Karpas-422 (cell line): ENCODE measurements at regions not wholly inside any gene's neighbourhood (a gene's known extent, or its start where the extent isn't known, plus 50 kb on each side); places are given as distances from the start of the nearest gene placed in this dataset.

Experiments used
- DNase-seq: peaks from one replicate; pipeline ENCODE4 v3.0.0-alpha.2; 2015
- H2AFZ ChIP-seq: fragments of 200-600 bp; sonication (generic); 2 replicates; pipeline ENCODE4 v1.6.1; 2014; ENCODE audit warnings: antibody characterized with exemption, low read length, mixed read lengths
- H3K27ac ChIP-seq: fragments of 200-600 bp; sonication (generic); 2 replicates; pipeline ENCODE4 v1.5.1; 2014; ENCODE audit warnings: mild to moderate bottlenecking, low read length, moderate library complexity
- H3K27me3 ChIP-seq: fragments of 200-600 bp; sonication (generic); 2 replicates; pipeline ENCODE4 v1.6.1; 2014; ENCODE audit warnings: low read length, mixed read lengths
- H3K36me3 ChIP-seq: fragments of 200-600 bp; sonication (generic); 2 replicates; pipeline ENCODE4 v1.6.1; 2014; ENCODE audit warnings: low read length, mixed read lengths; ENCODE audit not compliant: insufficient read depth
- H3K4me1 ChIP-seq: fragments of 200-600 bp; sonication (generic); 2 replicates; pipeline ENCODE4 v1.6.1; 2014; ENCODE audit warnings: mild to moderate bottlenecking, low read length, mixed read lengths
- H3K4me2 ChIP-seq: fragments of 200-600 bp; sonication (generic); 2 replicates; pipeline ENCODE4 v1.6.1; 2014; ENCODE audit warnings: low read length, low read depth, mild to moderate bottlenecking; ENCODE audit not compliant: poor library complexity, severe bottlenecking
- H3K4me3 ChIP-seq: fragments of 200-600 bp; sonication (generic); 2 replicates; pipeline ENCODE4 v1.5.1; 2014; ENCODE audit warnings: mild to moderate bottlenecking, antibody characterized with exemption, low read length, mixed read lengths
- H3K79me2 ChIP-seq: fragments of 200-600 bp; sonication (generic); 2 replicates; pipeline ENCODE4 v1.6.1; 2014; ENCODE audit warnings: mild to moderate bottlenecking, low read length, mixed read lengths
- H3K9ac ChIP-seq: fragments of 200-600 bp; sonication (generic); 2 replicates; pipeline ENCODE4 v1.6.0; 2014; ENCODE audit warnings: low read length
- H3K9me2 ChIP-seq: fragments of 200-600 bp; sonication (generic), shearing (Covaris generic); replicated peaks from 2 replicates; pipeline ENCODE4 v1.6.0; 2014; ENCODE audit warnings: mild to moderate bottlenecking, low read length, moderate library complexity; ENCODE audit not compliant: insufficient read depth
- H3K9me3 ChIP-seq: fragments of 300-700, 200-600 bp; sonication (generic); 2 replicates; pipeline ENCODE4 v1.6.1; 2014; ENCODE audit warnings: low read length, mixed read lengths
- H4K20me1 ChIP-seq: fragments of 200-600 bp; sonication (generic); 2 replicates; pipeline ENCODE4 v1.6.1; 2014; ENCODE audit warnings: mild to moderate bottlenecking, antibody characterized with exemption, low read length, low read depth; ENCODE audit not compliant: insufficient read depth

DNA sequence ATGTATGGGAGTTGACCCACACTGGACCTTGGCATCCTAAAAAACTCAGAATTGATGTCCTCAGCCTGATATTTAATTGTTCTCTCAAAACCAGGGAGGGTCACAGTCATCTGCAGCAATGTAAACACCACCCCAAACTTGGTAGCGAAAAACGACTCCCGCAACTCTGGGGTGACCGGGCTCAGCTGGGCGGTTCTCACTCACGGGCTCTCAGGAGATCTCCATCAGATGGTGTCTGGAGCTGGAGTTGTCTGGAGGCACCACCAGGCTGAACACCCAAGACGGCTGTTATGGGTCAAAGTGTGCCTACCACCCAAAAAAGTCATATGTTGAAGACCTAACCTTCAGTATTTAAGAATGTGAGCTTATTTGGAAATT, 50.9 kb upstream of the NXT1 start:
- H3K4me3 ChIP-seq = no peak overlapping the region
- no peak overlapping the region for H3K27ac ChIP-seq

DNA sequence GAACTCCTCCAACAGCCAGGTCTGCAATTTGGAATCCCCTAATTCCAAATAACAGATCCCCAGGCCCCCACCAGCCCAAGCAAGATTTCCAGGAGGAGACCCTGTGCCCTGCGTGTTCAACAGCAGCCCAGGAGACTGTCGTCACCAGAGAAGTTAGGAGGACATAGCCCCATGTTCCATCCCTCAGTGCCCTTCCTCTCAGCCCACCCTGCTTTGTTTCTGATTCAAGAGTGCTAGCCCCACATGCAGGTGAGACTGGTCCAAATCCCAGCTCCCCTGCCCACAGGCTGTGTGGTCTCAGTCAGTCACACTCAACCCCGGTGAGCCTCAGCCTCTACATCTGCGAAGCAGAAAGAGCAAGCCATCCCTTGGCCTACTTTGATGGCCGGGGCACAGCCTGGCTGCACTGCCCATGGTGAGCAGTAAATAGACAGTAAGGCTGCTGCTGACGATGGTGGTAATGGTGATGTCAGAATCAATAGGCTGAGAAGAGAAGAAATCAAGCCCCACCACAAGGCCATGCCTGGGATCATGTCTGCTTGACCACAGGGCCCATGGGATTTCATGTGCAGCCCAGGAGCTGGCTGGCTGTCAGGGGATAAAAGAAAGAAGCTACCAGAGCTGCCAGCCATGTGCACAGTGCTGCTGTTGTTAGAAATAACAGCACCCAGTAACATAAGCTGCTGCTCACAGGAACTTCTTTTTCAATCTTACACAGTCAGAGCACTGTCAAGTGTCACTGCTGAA, 51.5 kb upstream of the NXT1 start:
- Histone ChIP-seq H3K4me3 (no peak overlapping the region), H2AFZ (no peak overlapping the region), H3K27me3 (no peaks in the 10 kb centered on the region), H3K9ac (no peak overlapping the region), H4K20me1 (no peaks in the 10 kb centered on the region; the same call in 1 of the 2 replicates), H3K9me2 (no peaks in the 10 kb centered on the region), H3K36me3 (no peaks in the 10 kb centered on the region), H3K4me1 (peaks cover 22% of the 10 kb centered on the region), H3K27ac (no peak overlapping the region), H3K9me3 (no peaks in the 10 kb centered on the region), H3K4me2 (peak overlapping the region; percentile 24), H3K79me2 (no peaks in the 10 kb centered on the region)
- peak; percentile 51 for DNase-seq

More for the DNA sequence above, 50.9 kb upstream of the NXT1 start:
- peaks cover 22% of the 10 kb centered on the region for H3K4me1 ChIP-seq
- H4K20me1 ChIP-seq = no peaks in the 10 kb centered on the region; the same call in 1 of the 2 replicates
- no peaks in the 10 kb centered on the region for H3K79me2 ChIP-seq
- no peak overlapping the region for H2AFZ ChIP-seq
- no peaks in the 10 kb centered on the region for H3K27me3 ChIP-seq
- H3K36me3 ChIP-seq = no peaks in the 10 kb centered on the region
- H3K9me2 ChIP-seq = no peaks in the 10 kb centered on the region
- no peak overlapping the region for H3K9ac ChIP-seq
- no peaks in the 10 kb centered on the region for H3K9me3 ChIP-seq
- no peak for DNase-seq
- peak overlapping the region; percentile 24 for H3K4me2 ChIP-seq

DNA sequence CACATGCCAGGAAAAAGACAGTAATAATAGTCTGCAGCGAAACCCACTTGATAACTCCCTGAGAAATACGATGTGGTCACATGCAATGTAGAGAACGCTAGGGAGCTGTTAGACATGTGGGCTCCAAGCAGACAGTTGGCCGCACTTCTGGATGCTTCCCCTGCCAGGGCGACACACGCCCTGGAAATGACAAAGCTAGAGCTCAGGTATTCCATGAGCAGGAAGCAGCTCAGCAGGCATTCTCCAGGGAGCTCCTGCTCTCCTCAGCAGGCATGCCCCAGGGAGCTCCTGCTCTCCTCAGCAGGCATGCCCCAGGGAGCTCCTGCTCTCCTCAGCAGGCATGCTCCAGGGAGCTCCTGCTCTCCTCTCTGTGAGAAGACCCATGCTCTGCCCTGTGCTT, 52.4 kb upstream of the NXT1 start:
- Histone ChIP-seq H3K9me3 (no peaks in the 10 kb centered on the region), H3K9ac (no peak overlapping the region), H3K27ac (no peak overlapping the region), H3K4me1 (peaks cover 22% of the 10 kb centered on the region), H3K36me3 (no peaks in the 10 kb centered on the region), H3K4me3 (no peak overlapping the region), H3K79me2 (no peaks in the 10 kb centered on the region), H3K27me3 (no peaks in the 10 kb centered on the region), H2AFZ (no peak overlapping the region), H3K9me2 (no peaks in the 10 kb centered on the region), H4K20me1 (no peaks in the 10 kb centered on the region; the same call in 1 of the 2 replicates), H3K4me2 (no peak overlapping the region)
- DNase-seq = no peak

DNA sequence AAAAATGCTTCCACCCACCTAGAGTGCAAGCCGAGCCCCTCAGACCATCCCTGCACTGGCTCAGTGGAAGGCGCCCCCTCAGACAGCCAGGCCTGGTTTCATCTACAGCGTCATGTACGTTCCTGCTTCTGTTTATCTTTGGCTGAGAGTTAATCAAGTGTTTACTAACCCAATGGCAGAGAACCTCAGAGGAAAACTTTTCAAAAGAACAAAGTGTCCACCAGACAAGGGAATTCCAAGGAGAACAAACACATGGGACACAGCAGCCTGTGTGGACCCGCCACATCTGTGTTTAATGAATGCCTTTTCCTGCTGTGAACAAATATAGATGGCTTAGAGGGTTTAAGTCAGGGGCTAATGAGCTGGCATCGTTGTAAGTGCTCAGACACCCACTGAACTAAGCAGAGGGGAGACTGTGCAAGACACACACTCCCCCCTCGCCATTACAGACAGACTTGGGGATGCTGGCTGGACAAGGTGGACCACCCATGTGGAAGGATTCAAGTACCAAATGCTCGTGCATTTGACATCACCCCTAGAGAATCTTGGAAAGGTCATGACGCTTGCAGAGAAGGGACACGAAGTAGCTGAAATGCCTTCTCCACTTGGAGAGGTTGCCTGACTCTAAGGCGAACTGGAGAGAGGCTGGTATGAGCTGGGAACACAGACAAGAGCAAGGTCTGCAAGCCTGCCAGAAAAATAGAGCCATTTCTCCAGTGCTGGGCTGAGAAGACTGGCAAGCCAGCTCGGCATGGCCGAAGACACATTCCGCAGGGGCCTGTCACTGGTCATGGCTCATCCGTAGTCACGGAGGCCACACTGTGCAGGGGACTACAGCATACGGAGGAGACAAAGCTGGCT, 53.5 kb upstream of the NXT1 start:
- no peak overlapping the region for H3K4me3 ChIP-seq
- no peaks in the 10 kb centered on the region for H3K9me2 ChIP-seq
- H3K36me3 ChIP-seq = no peaks in the 10 kb centered on the region
- H3K9ac ChIP-seq = no peak overlapping the region
- no peak overlapping the region for H3K4me2 ChIP-seq
- DNase-seq = no peak
- H4K20me1 ChIP-seq = no peaks in the 10 kb centered on the region; the same call in 1 of the 2 replicates
- H3K79me2 ChIP-seq = no peaks in the 10 kb centered on the region
- H3K4me1 ChIP-seq = peaks cover 22% of the 10 kb centered on the region
- H3K9me3 ChIP-seq = no peaks in the 10 kb centered on the region
- no peak overlapping the region for H3K27ac ChIP-seq
- H3K27me3 ChIP-seq = no peaks in the 10 kb centered on the region
- no peak overlapping the region for H2AFZ ChIP-seq

DNA sequence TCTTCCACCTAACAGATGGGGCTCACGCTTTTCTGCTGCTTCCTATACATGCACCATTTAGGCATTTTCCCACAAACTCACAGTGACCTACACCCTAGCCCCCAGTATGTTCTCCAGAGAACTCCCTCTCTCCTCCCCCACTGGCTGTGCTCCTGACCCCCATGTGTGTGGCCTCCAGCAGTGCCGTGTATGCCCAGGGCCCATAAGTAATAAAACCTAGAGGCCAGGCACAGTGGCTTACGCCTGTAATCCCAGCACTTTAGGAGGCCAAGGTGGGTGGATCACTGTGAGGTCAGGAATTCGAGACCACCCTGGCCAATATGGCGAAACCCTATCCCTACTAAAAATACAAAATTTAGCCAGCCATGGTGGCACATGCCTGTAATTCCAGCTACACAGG, 54.7 kb upstream of the NXT1 start:
- Histone ChIP-seq H2AFZ (no peak overlapping the region), H3K27ac (no peak overlapping the region), H3K4me1 (peaks cover 22% of the 10 kb centered on the region), H3K4me3 (no peak overlapping the region), H3K9ac (no peak overlapping the region), H3K9me3 (no peaks in the 10 kb centered on the region), H4K20me1 (no peaks in the 10 kb centered on the region), H3K4me2 (no peak overlapping the region), H3K27me3 (no peaks in the 10 kb centered on the region), H3K79me2 (no peaks in the 10 kb centered on the region), H3K9me2 (no peaks in the 10 kb centered on the region), H3K36me3 (no peaks in the 10 kb centered on the region)
- no peak for DNase-seq

DNA sequence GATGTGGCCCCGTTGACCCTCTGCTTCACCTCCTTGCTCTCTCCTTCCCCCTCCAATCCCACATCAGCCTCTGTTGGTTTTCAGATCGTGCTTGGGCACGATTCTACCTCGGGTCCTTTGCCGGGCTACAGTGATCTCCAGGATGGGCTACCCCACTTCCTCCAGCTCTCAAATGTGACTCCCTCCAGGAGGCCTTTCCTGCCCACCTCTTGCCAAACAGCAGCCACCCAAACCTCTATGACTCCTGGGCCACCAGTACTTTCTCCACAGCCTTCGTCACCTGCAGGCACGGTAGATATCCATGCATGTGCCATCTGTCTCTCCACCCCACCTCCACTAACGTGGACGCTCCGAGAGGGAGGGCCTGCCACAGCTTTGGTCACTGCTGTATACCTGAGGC, 55.9 kb upstream of the NXT1 start:
- DNase-seq = no peak
- Histone ChIP-seq H3K27me3 (no peaks in the 10 kb centered on the region), H2AFZ (no peak overlapping the region), H3K4me2 (no peak overlapping the region), H3K9me2 (no peaks in the 10 kb centered on the region), H3K36me3 (no peaks in the 10 kb centered on the region), H3K27ac (no peak overlapping the region), H3K79me2 (no peaks in the 10 kb centered on the region), H3K9me3 (no peaks in the 10 kb centered on the region), H4K20me1 (no peaks in the 10 kb centered on the region), H3K4me1 (peaks cover 11% of the 10 kb centered on the region), H3K4me3 (no peak overlapping the region), H3K9ac (no peak overlapping the region)

DNA sequence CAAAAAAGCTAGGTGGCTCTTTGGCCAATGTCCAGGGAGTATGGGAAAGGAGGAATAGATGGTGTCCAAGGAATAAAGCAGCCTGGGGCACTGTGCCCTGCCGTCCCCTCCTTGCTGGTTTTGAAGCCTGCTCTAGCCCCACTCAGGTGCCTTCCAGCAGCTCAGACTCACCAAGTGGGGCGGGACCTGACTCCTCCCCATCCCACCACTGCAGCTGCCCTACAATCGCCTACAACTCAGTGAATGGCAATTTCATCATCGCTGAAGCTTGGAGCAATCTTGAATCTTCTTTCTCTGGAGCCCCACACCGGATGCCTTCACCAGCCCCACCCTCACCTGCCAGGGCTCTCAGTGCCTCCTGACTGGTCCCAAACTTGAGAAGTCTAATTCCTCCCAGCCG, 56.4 kb upstream of the NXT1 start:
- no peak overlapping the region for H2AFZ ChIP-seq
- no peak for DNase-seq
- H4K20me1 ChIP-seq = no peaks in the 10 kb centered on the region

DNA sequence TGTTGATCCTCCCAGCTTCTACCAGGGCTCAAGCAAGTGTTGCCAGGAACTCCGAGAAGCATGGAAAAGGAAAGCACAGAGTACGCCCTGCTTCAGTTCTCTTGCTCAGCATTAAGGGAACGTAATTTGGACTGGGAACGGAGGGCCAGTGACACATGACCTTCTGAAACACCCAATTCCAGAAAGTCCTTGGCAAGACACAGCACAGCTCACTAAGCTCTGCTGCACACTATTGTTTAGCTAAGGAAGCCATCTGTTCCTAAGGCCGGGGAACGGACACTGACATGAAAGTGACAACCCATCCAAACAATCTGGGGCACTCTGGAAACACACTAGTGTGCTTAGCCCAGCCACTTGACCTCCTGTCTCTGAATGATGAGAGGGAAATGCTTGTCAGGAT, 56.9 kb upstream of the NXT1 start:
- Histone ChIP-seq H3K9me2 (no peaks in the 10 kb centered on the region), H3K27me3 (no peaks in the 10 kb centered on the region), H3K9me3 (no peaks in the 10 kb centered on the region), H4K20me1 (no peaks in the 10 kb centered on the region), H3K4me2 (no peak overlapping the region), H3K4me1 (peaks cover under 1% of the 10 kb centered on the region; the same call in 1 of the 2 replicates), H3K9ac (no peak overlapping the region), H3K27ac (no peak overlapping the region), H3K79me2 (no peaks in the 10 kb centered on the region), H2AFZ (no peak overlapping the region), H3K36me3 (no peaks in the 10 kb centered on the region), H3K4me3 (no peak overlapping the region)
- DNase-seq = no peak

More for the DNA sequence above, 56.4 kb upstream of the NXT1 start:
- H3K79me2 ChIP-seq = no peaks in the 10 kb centered on the region
- no peak overlapping the region for H3K4me2 ChIP-seq
- peaks cover 6% of the 10 kb centered on the region for H3K4me1 ChIP-seq
- no peak overlapping the region for H3K4me3 ChIP-seq
- H3K9me3 ChIP-seq = no peaks in the 10 kb centered on the region
- no peaks in the 10 kb centered on the region for H3K27me3 ChIP-seq
- H3K27ac ChIP-seq = no peak overlapping the region
- H3K36me3 ChIP-seq = no peaks in the 10 kb centered on the region
- no peaks in the 10 kb centered on the region for H3K9me2 ChIP-seq
- no peak overlapping the region for H3K9ac ChIP-seq
